ENCODE measurements at regions not wholly inside any gene's neighbourhood (a gene's known extent, or its start where the extent isn't known, plus 50 kb on each side); places are given as distances from the start of the nearest gene placed in this dataset.

DNA sequence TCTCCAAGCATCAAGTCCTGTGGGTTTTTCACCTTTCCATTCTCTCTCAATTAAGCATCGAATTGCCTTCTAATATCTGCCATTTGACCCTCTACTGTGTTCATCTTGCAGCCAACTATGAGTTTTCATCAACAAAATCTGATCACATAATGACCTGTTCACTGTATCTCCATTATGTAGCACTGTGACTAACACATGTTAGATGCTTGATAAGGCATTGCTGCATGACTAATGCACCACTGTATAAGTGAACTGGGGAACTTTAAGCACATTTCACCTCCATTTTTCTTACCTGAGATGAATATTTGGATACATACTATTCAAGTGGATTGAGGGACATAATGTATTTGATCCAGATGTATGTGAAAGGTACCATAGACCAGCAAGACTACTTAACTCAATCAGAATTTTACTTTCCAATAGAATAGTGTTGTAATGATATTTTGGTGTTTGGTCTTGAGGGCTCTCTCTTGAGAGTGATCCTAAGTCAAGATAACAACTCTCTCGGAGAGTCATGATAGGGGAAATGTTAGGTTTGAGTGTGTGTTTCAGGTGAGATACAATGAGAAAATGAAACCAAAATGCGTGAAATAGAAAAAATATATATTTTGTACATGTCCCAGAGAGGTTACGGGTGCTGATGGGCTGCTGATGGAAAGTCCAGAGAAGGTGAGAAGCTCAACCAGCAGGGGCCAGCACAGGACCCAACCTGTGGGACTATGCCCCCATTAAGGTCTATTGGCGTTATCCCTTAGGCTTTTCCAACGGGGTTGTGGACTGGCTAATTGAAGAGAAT, 60.2 kb upstream of the HS3ST1 start (continued):
- TF ChIP-seq, protein P1, sequence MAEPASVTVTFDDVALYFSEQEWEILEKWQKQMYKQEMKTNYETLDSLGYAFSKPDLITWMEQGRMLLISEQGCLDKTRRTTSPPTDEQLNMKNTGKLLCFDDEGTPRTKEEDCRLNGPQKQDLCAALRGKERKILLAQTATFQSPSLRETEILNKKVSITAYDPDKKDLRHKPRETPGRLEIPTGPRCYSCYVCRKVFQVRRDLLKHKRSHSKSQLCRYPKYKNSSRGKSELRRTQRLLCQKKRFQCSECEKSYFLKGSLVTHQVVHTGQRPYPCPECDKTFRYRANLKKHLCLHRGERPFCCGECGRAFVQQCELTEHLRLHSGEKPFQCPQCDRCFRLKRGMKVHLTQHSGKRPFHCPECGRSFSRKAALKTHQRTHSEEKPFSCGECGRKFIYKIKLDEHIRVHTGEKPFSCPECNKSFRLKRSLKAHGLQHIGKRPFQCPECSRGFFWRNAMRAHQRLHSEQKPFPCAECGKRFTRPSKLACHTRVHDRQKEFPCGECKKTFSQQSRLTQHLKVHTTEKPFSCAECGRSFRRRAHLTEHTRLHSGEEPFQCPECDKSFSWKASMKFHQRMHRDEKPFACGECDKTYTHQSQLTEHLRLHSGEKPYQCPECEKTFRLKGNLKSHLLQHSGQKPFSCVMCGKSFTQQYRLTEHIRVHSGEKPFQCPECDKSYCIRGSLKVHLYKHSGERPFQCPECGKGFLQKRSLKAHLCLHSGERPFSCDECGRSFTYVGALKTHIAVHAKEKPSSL (CRISPR knock-in tag; conservative IDR thresholded peaks at IDR 0.05) = no peak
- TF ChIP-seq MYBL2 (CRISPR knock-in tag; IDR thresholded peaks at IDR 0.05) = no peak

DNA sequence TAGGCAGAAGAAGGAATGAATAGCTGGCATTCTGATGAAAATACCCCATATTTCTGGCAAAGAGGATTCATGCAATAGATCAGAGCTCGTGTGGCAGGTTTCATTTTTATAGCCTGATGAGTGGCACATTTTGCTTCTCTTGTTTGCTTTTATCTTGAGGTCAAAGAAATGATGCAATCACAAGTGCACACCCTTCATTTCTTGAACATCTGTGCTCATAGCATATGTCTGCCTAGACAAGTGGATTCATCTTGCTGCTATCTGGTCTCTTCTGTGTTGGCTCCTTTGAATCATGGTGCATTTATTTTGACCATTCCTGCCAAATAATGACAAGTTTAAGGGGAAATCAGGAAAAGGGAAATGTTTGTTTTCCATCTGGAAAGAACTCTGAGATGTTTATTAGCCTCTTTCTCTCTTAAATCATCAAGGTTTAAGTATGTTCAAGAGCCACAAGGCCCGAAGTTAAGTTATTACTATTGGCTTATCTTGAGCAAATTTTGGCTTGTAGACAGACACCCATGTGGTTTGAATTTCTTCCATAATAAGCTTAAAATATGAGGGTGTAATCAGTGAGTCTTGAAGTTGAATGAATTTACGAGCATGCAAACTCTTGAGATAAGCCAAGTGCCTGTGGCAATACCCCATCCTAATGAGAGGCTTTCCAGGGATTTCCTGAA, 59.3 kb upstream of the HS3ST1 start:
- Mint-ChIP-seq H3K4me3 (no peak overlapping the region), H3K27ac (no peak overlapping the region), H3K9me3 (peaks cover 68% of the 10 kb centered on the region), H3K4me1 (no peaks in the 10 kb centered on the region), H3K27me3 (ENCODE audit: low read depth) (peaks cover 6% of the 10 kb centered on the region; the same call in 1 of the 2 replicates), H3K36me3 (peaks cover 50% of the 10 kb centered on the region)
- POLR2A ChIA-PET = no interaction called here
- TF ChIP-seq ZNF121 (CRISPR knock-in tag; IDR thresholded peaks at IDR 0.05) (no peak), ESRRA (CRISPR knock-in tag; IDR thresholded peaks at IDR 0.05; ENCODE audit: borderline replicate concordance) (no peak), TEAD4 (CRISPR knock-in tag; IDR thresholded peaks at IDR 0.05) (no peak), SP1 (CRISPR knock-in tag; conservative IDR thresholded peaks at IDR 0.05) (no peak), NR2C2 (CRISPR knock-in tag; IDR thresholded peaks at IDR 0.05) (no peak), ZNF317 (CRISPR knock-in tag; IDR thresholded peaks at IDR 0.05; ENCODE audit: borderline replicate concordance, low read depth) (no peak), JAZF1 (CRISPR knock-in tag; IDR thresholded peaks at IDR 0.05) (no peak), HMGA2 (CRISPR knock-in tag; IDR thresholded peaks at IDR 0.05) (no peak)
- TF ChIP-seq, protein P2, sequence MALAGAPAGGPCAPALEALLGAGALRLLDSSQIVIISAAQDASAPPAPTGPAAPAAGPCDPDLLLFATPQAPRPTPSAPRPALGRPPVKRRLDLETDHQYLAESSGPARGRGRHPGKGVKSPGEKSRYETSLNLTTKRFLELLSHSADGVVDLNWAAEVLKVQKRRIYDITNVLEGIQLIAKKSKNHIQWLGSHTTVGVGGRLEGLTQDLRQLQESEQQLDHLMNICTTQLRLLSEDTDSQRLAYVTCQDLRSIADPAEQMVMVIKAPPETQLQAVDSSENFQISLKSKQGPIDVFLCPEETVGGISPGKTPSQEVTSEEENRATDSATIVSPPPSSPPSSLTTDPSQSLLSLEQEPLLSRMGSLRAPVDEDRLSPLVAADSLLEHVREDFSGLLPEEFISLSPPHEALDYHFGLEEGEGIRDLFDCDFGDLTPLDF (CRISPR knock-in tag; IDR thresholded peaks at IDR 0.05) = no peak
- TF ChIP-seq, protein P3, sequence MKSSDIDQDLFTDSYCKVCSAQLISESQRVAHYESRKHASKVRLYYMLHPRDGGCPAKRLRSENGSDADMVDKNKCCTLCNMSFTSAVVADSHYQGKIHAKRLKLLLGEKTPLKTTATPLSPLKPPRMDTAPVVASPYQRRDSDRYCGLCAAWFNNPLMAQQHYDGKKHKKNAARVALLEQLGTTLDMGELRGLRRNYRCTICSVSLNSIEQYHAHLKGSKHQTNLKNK (CRISPR knock-in tag; IDR thresholded peaks at IDR 0.05) = no peak
- ATAC-seq = no peak
- DNase-seq (ENCODE audit: low spot score) = no peak
- CTCF ChIA-PET = no interaction called here

DNA sequence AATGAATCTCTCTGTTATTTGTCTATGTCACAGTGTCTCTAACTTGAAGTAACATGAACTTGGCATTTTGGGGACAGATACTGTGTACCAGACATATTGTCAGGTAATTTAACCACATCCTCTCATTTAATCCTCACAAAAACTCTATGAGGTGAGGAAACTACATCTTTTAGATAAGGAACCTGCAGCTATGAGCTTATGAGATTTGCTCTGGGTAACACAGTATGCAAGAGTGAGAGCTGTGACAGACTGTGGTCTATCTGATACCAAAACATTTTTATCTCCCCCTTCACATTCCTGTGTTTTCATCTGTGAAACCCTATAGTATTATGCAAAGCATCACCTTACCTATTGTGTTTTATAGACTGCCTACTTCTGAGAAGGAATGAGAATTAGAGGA, 58.4 kb upstream of the HS3ST1 start:
- ATAC-seq (no peak), DNase-seq (ENCODE audit: low spot score) (no peak)
- Mint-ChIP-seq H3K9me3 (peaks cover 68% of the 10 kb centered on the region), H3K27ac (no peak overlapping the region), H3K27me3 (ENCODE audit: low read depth) (peaks cover 6% of the 10 kb centered on the region; the same call in 1 of the 2 replicates), H3K4me1 (no peaks in the 10 kb centered on the region), H3K4me3 (no peak overlapping the region), H3K36me3 (peaks cover 49% of the 10 kb centered on the region)
- TF ChIP-seq, protein P4, sequence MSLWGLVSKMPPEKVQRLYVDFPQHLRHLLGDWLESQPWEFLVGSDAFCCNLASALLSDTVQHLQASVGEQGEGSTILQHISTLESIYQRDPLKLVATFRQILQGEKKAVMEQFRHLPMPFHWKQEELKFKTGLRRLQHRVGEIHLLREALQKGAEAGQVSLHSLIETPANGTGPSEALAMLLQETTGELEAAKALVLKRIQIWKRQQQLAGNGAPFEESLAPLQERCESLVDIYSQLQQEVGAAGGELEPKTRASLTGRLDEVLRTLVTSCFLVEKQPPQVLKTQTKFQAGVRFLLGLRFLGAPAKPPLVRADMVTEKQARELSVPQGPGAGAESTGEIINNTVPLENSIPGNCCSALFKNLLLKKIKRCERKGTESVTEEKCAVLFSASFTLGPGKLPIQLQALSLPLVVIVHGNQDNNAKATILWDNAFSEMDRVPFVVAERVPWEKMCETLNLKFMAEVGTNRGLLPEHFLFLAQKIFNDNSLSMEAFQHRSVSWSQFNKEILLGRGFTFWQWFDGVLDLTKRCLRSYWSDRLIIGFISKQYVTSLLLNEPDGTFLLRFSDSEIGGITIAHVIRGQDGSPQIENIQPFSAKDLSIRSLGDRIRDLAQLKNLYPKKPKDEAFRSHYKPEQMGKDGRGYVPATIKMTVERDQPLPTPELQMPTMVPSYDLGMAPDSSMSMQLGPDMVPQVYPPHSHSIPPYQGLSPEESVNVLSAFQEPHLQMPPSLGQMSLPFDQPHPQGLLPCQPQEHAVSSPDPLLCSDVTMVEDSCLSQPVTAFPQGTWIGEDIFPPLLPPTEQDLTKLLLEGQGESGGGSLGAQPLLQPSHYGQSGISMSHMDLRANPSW (CRISPR knock-in tag; conservative IDR thresholded peaks at IDR 0.05; ENCODE audit: low read depth) = no peak
- TF ChIP-seq JUN (CRISPR knock-in tag; IDR thresholded peaks at IDR 0.05) = no peak
- TF ChIP-seq, protein P5, sequence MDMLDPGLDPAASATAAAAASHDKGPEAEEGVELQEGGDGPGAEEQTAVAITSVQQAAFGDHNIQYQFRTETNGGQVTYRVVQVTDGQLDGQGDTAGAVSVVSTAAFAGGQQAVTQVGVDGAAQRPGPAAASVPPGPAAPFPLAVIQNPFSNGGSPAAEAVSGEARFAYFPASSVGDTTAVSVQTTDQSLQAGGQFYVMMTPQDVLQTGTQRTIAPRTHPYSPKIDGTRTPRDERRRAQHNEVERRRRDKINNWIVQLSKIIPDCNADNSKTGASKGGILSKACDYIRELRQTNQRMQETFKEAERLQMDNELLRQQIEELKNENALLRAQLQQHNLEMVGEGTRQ (CRISPR knock-in tag; IDR thresholded peaks at IDR 0.05) = no peak
- CTCF ChIA-PET = no interaction called here
- POLR2A ChIA-PET = no interaction called here
